GM12878 (cell line): ENCODE measurements at regions not wholly inside any gene's neighbourhood (a gene's known extent, or its start where the extent isn't known, plus 50 kb on each side); places are given as distances from the start of the nearest gene placed in this dataset.

Experiments
- CTCF ChIP-seq, 3 experiments: IDR thresholded peaks in 2 of 3; conservative IDR thresholded peaks in 1 of 3; 2 replicates each; pipeline ENCODE4 v1.5.1; 2011; ENCODE audit warnings: low read depth in 3 of 3, low read length in 3 of 3, mild to moderate bottlenecking in 3 of 3, control low read depth in 2 of 3, moderate library complexity in 2 of 3, inconsistent platforms in 1 of 3, mixed read lengths in 1 of 3; ENCODE audit not compliant: control insufficient read depth in 2 of 3, insufficient read depth in 1 of 3; ENCODE audit errors: extremely low read depth in 1 of 3
- ESRRA ChIP-seq: IDR thresholded peaks from 2 replicates; pipeline ENCODE4 v1.6.1; 2012; ENCODE audit warnings: mild to moderate bottlenecking, low read length, improper control_type of control experiment
- EZH2 ChIP-seq: IDR thresholded peaks from 2 replicates; pipeline ENCODE4 v1.6.1; 2012; ENCODE audit warnings: low read depth, mild to moderate bottlenecking, control low read depth, inconsistent platforms, low read length, borderline replicate concordance; ENCODE audit not compliant: control insufficient read depth
- IKZF2 ChIP-seq, 2 experiments: fragments of 450-650 bp; IDR thresholded peaks; 2 replicates each; pipeline ENCODE4 v1.6.1; 2017; ENCODE audit warnings: mild to moderate bottlenecking in 2 of 2, moderate library complexity in 2 of 2
- JUND ChIP-seq: IDR thresholded peaks from 2 replicates; pipeline ENCODE4 v1.6.1; 2012; ENCODE audit warnings: low read depth, mild to moderate bottlenecking, low read length, improper control_type of control experiment, moderate library complexity
- KDM1A ChIP-seq: fragments of 200-600 bp; sonication (generic); IDR thresholded peaks from 2 replicates; pipeline ENCODE4 v1.6.1; 2016; ENCODE audit warnings: borderline replicate concordance
- MTA3 ChIP-seq: IDR thresholded peaks from 2 replicates; pipeline ENCODE4 v1.6.1; 2012; ENCODE audit warnings: low read length, inconsistent platforms, borderline replicate concordance
- POLR2A ChIP-seq: IDR thresholded peaks from 2 replicates; pipeline ENCODE4 v1.6.1; 2011; ENCODE audit warnings: low read depth, mild to moderate bottlenecking, low read length
- RAD21 ChIP-seq: IDR thresholded peaks from 2 replicates; pipeline ENCODE4 v1.6.1; 2011; ENCODE audit warnings: mild to moderate bottlenecking, low read depth, low read length, moderate library complexity; ENCODE audit not compliant: insufficient read depth
- SMC3 ChIP-seq: IDR thresholded peaks from 2 replicates; pipeline ENCODE4 v1.6.1; 2011; ENCODE audit warnings: low read length, improper control_type of control experiment, borderline replicate concordance
- SUPT20H ChIP-seq: IDR thresholded peaks from 2 replicates; pipeline ENCODE4 v1.6.1; 2011; ENCODE audit warnings: low read depth, mild to moderate bottlenecking, low read length, moderate library complexity, borderline replicate concordance; ENCODE audit not compliant: control insufficient read depth
- TBL1XR1 ChIP-seq: IDR thresholded peaks from 2 replicates; pipeline ENCODE4 v1.6.1; 2012; ENCODE audit warnings: low read depth, low read length, improper control_type of control experiment
- YY1 ChIP-seq: IDR thresholded peaks from 2 replicates; pipeline ENCODE4 v1.6.1; 2011; ENCODE audit warnings: low read depth, mild to moderate bottlenecking, low read length
- TF ChIP-seq, protein P1 (sequence below): IDR thresholded peaks from 2 replicates; pipeline ENCODE4 v1.6.1; 2011; ENCODE audit warnings: low read depth, low read length, improper control_type of control experiment, borderline replicate concordance

- no peak for TF ChIP-seq TBL1XR1
- TF ChIP-seq CTCF (IDR thresholded peaks at IDR 0.05 in 2 of 3, conservative IDR thresholded peaks at IDR 0.05 in 1 of 3; ENCODE audit: control insufficient read depth in 2 of 3, extremely low read depth in 1 of 3, insufficient read depth in 1 of 3, low read depth in 3 of 3, low read length in 3 of 3) = no peak
- no peak for TF ChIP-seq IKZF2 (IDR thresholded peaks at IDR 0.05)
- no peak for TF ChIP-seq ESRRA
- no peak for TF ChIP-seq EZH2
- no peak for TF ChIP-seq RAD21
- no peak for TF ChIP-seq KDM1A
- no peak for TF ChIP-seq SMC3
- TF ChIP-seq POLR2A = no peak
- TF ChIP-seq, protein P1, sequence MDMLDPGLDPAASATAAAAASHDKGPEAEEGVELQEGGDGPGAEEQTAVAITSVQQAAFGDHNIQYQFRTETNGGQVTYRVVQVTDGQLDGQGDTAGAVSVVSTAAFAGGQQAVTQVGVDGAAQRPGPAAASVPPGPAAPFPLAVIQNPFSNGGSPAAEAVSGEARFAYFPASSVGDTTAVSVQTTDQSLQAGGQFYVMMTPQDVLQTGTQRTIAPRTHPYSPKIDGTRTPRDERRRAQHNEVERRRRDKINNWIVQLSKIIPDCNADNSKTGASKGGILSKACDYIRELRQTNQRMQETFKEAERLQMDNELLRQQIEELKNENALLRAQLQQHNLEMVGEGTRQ = no peak
- TF ChIP-seq MTA3 = no peak
- TF ChIP-seq JUND = no peak
- no peak for TF ChIP-seq YY1
- TF ChIP-seq SUPT20H = no peak
Measured at GRCh38 chr4:147078362-147078761, 132.7 kb upstream of the TTC29 start.
